ENCODE measurements at regions not wholly inside any gene's neighbourhood (a gene's known extent, or its start where the extent isn't known, plus 50 kb on each side); places are given as distances from the start of the nearest gene placed in this dataset.

GRCh38 chr3:24832891-24833290 lies 338.2 kb upstream of the THRB start:
- no peaks in the 10 kb centered on the region for H3K36me3 ChIP-seq (replicated peaks in 1 of 2; ENCODE audit: control insufficient read depth in 1 of 2, insufficient read depth in 2 of 2, low read length in 2 of 2)
- H3K4me2 ChIP-seq (replicated peaks; ENCODE audit: extremely low read depth, low read length, poor library complexity, severe bottlenecking) = no peak overlapping the region
- H3K27ac Mint-ChIP-seq = no peak overlapping the region
- no peak overlapping the region for H3K27ac ChIP-seq (ENCODE audit: low read depth in 1 of 2, low read length in 2 of 2)
- H3K27me3 Mint-ChIP-seq (ENCODE audit: low read depth in 3 of 3) = peaks cover 26 to 34% (median 28%) of the 10 kb centered on the region in 3 donors
- DNase-seq = no peak
- no peak overlapping the region for H2AFZ ChIP-seq (ENCODE audit: insufficient read depth, low read depth, low read length, poor library complexity, severe bottlenecking)
- intact Hi-C loops (cut with micrococcal nuclease) = no loop called here
- WGBS (ENCODE audit: insufficient coverage) = 77% methylated on average over 1 of the region's 5 CpGs
- no peak overlapping the region for H3K4me3 ChIP-seq (replicated peaks in 1 of 3; ENCODE audit: low read depth in 2 of 3, low read length in 3 of 3)
- H3K9me3 ChIP-seq (replicated peaks in 1 of 2; ENCODE audit: control insufficient read depth in 1 of 2, insufficient read depth in 1 of 2, low read length in 2 of 2) = no peaks in the 10 kb centered on the region
- no peaks in the 10 kb centered on the region for H3K79me2 ChIP-seq (ENCODE audit: insufficient read depth, low read length)
- peaks cover 2% of the 10 kb centered on the region for H3K4me1 Mint-ChIP-seq
- no peaks in the 10 kb centered on the region for H3K4me1 ChIP-seq (ENCODE audit: control insufficient read depth in 1 of 2, insufficient read depth in 2 of 2, low read length in 2 of 2)
- TF ChIP-seq CTCF (IDR thresholded peaks at IDR 0.05) = no peak
- H3K9ac ChIP-seq (ENCODE audit: insufficient read depth, low read length, poor library complexity, severe bottlenecking) = no peak overlapping the region
- H3K9me3 Mint-ChIP-seq = peaks cover 0 to 9% (median 5%) of the 10 kb centered on the region in 7 donors
- H3K27me3 ChIP-seq (ENCODE audit: control insufficient read depth in 2 of 2, insufficient read depth in 2 of 2, low read length in 2 of 2) = peaks cover 22 to 32% of the 10 kb centered on the region in 2 donors
- no peaks in the 10 kb centered on the region for H4K20me1 ChIP-seq (ENCODE audit: insufficient read depth, low read length)
- no peaks in the 10 kb centered on the region for H3K36me3 Mint-ChIP-seq
- no peak overlapping the region for H3K4me3 Mint-ChIP-seq

DNA sequence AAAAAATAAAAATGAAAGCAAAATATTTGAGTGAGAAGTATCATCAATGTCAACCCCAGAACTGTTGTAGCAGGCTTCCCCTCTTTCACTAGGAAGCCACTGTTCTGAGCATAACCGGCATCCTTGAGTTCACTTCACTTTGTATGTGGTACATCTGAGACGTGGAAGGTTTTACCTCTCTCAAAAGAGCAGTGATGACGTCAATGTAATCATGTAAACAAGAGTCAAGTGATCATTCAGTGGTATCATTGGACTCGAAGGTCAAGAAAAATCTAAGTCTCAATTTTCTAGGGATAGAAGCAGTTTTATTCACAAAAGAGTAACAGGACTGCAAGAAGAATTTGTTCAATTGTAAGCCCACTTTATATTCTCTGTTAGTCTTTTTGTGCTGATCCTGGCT lies 339.8 kb upstream of the THRB start:
- H3K27ac ChIP-seq (ENCODE audit: low read depth in 1 of 2, low read length in 2 of 2) = no peak overlapping the region

More for the DNA sequence above, 339.8 kb upstream of the THRB start:
- Histone ChIP-seq H3K27me3 (ENCODE audit: control insufficient read depth in 2 of 2, insufficient read depth in 2 of 2, low read length in 2 of 2) (peaks cover 10 to 18% of the 10 kb centered on the region in 2 donors), H3K4me3 (replicated peaks in 1 of 3; ENCODE audit: low read depth in 2 of 3, low read length in 3 of 3) (no peak overlapping the region), H4K20me1 (ENCODE audit: insufficient read depth, low read length) (no peaks in the 10 kb centered on the region), H3K4me2 (replicated peaks; ENCODE audit: extremely low read depth, low read length, poor library complexity, severe bottlenecking) (no peak overlapping the region), H3K36me3 (replicated peaks in 1 of 2; ENCODE audit: control insufficient read depth in 1 of 2, insufficient read depth in 2 of 2, low read length in 2 of 2) (no peaks in the 10 kb centered on the region), H3K9me3 (replicated peaks in 1 of 2; ENCODE audit: control insufficient read depth in 1 of 2, insufficient read depth in 1 of 2, low read length in 2 of 2) (no peaks in the 10 kb centered on the region), H2AFZ (ENCODE audit: insufficient read depth, low read depth, low read length, poor library complexity, severe bottlenecking) (no peak overlapping the region), H3K79me2 (ENCODE audit: insufficient read depth, low read length) (no peaks in the 10 kb centered on the region), H3K4me1 (ENCODE audit: control insufficient read depth in 1 of 2, insufficient read depth in 2 of 2, low read length in 2 of 2) (no peaks in the 10 kb centered on the region), H3K9ac (ENCODE audit: insufficient read depth, low read length, poor library complexity, severe bottlenecking) (no peak overlapping the region)
- Mint-ChIP-seq H3K36me3 (no peaks in the 10 kb centered on the region), H3K27me3 (ENCODE audit: low read depth in 3 of 3) (peaks cover 15 to 23% (median 17%) of the 10 kb centered on the region in 3 donors), H3K27ac (no peak overlapping the region), H3K4me1 (no peaks in the 10 kb centered on the region), H3K4me3 (no peak overlapping the region), H3K9me3 (peaks cover 0 to 6% (median 5%) of the 10 kb centered on the region in 7 donors)
- WGBS (ENCODE audit: insufficient coverage) = 89% methylated on average over 3 of the region's 4 CpGs
- DNase-seq = no peak
- intact Hi-C loops (cut with micrococcal nuclease) = no loop called here
- no peak for TF ChIP-seq CTCF (IDR thresholded peaks at IDR 0.05)

Data from CD14-positive monocyte (primary cell).